Activated T-helper 1 cell treated with anti-CD3 and anti-CD28 coated beads, Interleukin-12 subunit alpha, Interleukin-12 subunit beta, Interleukin-2, Interleukin-4 antibody, amounts not matched to agents 30 ng/mL and 10 ng/mL and 1 ng/mL, durations not matched to agents 14 hours and 24 hours and 36 hours (primary cell): ENCODE measurements at regions not wholly inside any gene's neighbourhood (a gene's known extent, or its start where the extent isn't known, plus 50 kb on each side); places are given as distances from the start of the nearest gene placed in this dataset.

ENCODE experiments used
- DNase-seq: peaks from one replicate; pipeline ENCODE4 v3.0.0; 2021; ENCODE audit warnings: low spot score
- H3K27ac Mint-ChIP-seq: one replicate; pipeline ENCODE4 v1.8.0; 2021; ENCODE audit warnings: mild to moderate bottlenecking, mixed read lengths
- H3K27me3 Mint-ChIP-seq: one replicate; pipeline ENCODE4 v1.8.0; 2022; ENCODE audit warnings: mild to moderate bottlenecking, moderate library complexity, mixed read lengths; ENCODE audit not compliant: insufficient read depth
- H3K36me3 Mint-ChIP-seq: one replicate; pipeline ENCODE4 v1.8.0; 2021; ENCODE audit warnings: low read depth, mixed read lengths
- H3K4me1 Mint-ChIP-seq: one replicate; pipeline ENCODE4 v1.8.0; 2021; ENCODE audit warnings: low read depth, mixed read lengths
- H3K4me3 Mint-ChIP-seq: one replicate; pipeline ENCODE4 v1.8.0; 2021; ENCODE audit warnings: mild to moderate bottlenecking, moderate library complexity, mixed read lengths
- H3K9me3 Mint-ChIP-seq: one replicate; pipeline ENCODE4 v1.8.0; 2021; ENCODE audit warnings: mixed read lengths
- intact Hi-C: fragments of 100-400 bp; cut with micrococcal nuclease; formaldehyde crosslinking; loops from one replicate; pipeline ENCODE4 v1.15.1; 2024

DNA sequence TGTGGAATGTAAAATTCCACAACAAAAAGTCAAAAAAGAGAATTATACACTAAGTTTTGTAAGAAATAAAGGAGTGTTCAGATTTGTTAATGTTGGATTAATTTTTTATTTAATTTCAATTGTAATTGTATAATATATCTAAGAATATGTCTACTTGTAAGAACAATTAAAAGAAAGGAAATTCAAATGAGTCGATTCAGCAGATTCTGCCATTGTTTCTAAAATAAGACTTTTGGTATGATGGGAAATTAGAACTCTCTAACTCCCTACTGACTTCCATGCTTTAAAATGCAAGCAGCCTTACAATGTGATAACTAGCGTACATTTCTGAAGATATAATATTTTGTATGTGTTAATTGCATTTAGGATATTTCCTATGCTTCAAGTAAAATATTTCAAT is 395.9 kb upstream of the ZNF717 start:
- Mint-ChIP-seq H3K4me3 (no peak overlapping the region), H3K27me3 (no peaks in the 10 kb centered on the region)
- intact Hi-C loops = no loop called here

DNA sequence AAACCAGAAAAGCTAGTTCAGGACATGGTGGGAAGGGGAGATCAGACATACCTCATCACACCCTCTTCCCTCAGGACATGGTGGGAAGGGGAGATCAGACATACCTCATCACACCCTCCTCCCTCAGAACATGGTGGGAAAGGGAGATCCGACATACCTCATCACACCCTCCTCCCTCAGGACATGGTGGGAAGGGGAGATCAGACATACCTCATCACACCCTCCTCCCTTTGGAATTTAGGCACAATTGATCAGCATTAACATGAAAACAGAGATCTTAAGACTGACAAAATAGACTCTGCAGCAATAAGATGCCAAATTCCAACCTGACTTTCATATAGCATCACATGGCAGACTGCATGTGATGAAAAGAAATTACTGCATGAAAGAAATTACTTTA is 412.7 kb upstream of the ZNF717 start:
- no peak overlapping the region for H3K4me3 Mint-ChIP-seq
- no peaks in the 10 kb centered on the region for H3K36me3 Mint-ChIP-seq
- no peaks in the 10 kb centered on the region for H3K4me1 Mint-ChIP-seq
- H3K9me3 Mint-ChIP-seq = peaks cover 6% of the 10 kb centered on the region
- H3K27me3 Mint-ChIP-seq = no peaks in the 10 kb centered on the region
- intact Hi-C loops = no loop called here
- no peak overlapping the region for H3K27ac Mint-ChIP-seq
- DNase-seq = no peak

More for the DNA sequence above, 395.9 kb upstream of the ZNF717 start:
- no peaks in the 10 kb centered on the region for H3K4me1 Mint-ChIP-seq
- no peak for DNase-seq
- no peak overlapping the region for H3K27ac Mint-ChIP-seq
- peaks cover 9% of the 10 kb centered on the region for H3K9me3 Mint-ChIP-seq
- no peaks in the 10 kb centered on the region for H3K36me3 Mint-ChIP-seq

DNA sequence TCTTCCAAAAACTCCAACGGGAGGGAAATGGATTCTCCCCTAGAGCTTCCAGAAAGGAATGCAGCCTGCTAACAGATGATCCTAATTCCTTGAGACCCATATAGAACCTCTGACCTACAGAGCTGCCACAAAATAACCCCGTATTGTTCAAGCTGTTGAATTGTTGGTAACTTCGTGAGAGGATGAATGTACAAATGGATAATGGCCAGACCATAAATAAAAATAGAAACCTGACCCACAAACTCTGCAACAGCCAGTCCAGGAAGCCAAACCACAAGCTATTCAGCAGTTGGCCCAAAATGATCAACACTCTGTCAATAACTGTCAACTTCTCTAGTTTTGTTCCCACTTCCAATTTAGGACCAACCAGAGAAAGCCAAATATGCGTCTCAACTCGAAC is 414.0 kb upstream of the ZNF717 start:
- intact Hi-C loops = no loop called here
- DNase-seq = no peak
- no peaks in the 10 kb centered on the region for H3K27me3 Mint-ChIP-seq
- H3K9me3 Mint-ChIP-seq = peaks cover 6% of the 10 kb centered on the region
- no peaks in the 10 kb centered on the region for H3K4me1 Mint-ChIP-seq
- no peak overlapping the region for H3K27ac Mint-ChIP-seq
- no peak overlapping the region for H3K4me3 Mint-ChIP-seq
- H3K36me3 Mint-ChIP-seq = no peaks in the 10 kb centered on the region

DNA sequence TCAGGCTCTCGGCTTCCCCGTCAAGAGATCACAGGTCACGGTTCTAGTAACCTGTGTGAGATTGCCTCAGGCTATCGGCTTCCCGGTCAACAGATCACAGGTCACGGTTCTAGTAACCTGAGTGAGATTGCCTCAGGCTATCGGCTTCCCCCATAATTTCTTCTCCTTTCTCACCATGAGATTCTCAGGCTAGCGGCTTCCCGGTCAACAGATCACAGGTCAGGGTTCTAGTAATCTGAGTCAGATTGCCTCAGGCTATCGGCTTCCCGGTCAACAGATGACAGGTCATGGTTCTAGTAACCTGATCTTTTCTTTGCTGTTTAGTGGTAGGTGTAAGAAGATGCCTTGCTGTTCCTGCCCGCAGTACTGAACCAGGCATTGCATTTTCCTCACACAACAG is 418.2 kb upstream of the ZNF717 start:
- Mint-ChIP-seq H3K4me1 (no peaks in the 10 kb centered on the region), H3K36me3 (no peaks in the 10 kb centered on the region), H3K4me3 (no peak overlapping the region), H3K9me3 (peaks cover 13% of the 10 kb centered on the region), H3K27me3 (no peaks in the 10 kb centered on the region), H3K27ac (no peak overlapping the region)
- DNase-seq = no peak
- intact Hi-C loops = no loop called here

DNA sequence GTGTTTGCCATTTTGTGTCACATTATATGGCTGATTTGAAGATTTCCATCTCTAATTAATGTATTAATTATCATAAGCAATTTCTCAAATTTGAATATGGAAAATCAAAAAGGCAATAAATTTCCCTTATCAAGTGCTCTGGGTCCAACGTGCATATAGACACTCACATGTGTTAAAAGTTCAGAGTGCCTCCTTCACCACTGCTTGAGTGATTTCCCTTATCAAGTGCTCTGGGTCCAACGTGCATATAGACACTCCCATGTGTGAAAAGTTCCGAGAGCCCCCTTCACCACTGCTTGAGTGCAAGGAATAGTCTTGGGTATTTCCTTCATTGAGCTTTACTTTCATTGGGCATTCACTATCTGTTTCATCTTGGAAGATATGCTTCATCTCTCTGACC is 421.0 kb upstream of the ZNF717 start:
- Mint-ChIP-seq H3K27me3 (no peaks in the 10 kb centered on the region), H3K4me3 (no peak overlapping the region), H3K9me3 (peaks cover 18% of the 10 kb centered on the region), H3K4me1 (no peaks in the 10 kb centered on the region), H3K27ac (no peak overlapping the region), H3K36me3 (no peaks in the 10 kb centered on the region)
- intact Hi-C loops = no loop called here
- no peak for DNase-seq

DNA sequence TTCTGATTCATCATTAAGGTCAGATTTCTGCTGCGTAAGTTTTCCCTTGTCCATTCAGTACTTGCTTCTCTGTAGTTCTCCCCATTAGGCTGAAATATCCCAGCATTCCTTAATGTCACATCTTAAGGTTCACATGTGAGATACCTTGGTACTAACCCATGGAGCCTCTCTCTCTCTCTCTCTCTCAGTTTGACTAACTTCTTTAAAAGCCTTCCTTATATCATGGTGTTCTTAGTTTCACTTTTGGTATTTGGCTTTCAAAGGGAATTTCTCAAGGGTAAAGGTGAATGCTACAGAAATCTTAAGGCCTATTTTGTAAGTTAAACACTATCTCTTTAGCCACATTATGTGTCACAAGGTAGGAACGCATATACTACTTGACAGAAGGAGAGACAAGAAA is 427.3 kb upstream of the ZNF717 start:
- Mint-ChIP-seq H3K27me3 (no peaks in the 10 kb centered on the region), H3K36me3 (no peaks in the 10 kb centered on the region)
- intact Hi-C loops = no loop called here

DNA sequence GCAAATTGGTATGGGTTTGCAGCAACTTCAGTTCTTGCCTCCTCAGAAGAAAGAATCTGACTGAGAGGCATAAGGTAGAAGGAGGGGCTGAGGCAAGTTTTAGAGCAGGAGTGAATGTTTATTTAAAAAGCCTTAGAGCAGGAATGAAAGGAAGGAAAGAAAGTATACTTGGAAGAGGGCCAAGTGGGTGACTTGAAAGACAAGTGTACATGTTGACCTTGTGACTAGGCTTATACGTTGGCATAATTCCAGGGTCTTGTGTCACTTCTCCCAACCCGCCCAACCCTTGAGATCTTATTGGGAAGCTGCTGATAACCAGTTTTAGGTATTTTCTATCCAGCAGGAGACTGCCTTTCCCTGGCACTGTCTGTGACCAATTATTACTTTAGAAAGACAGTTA is 436.9 kb upstream of the ZNF717 start:
- no peak overlapping the region for H3K4me3 Mint-ChIP-seq
- no peaks in the 10 kb centered on the region for H3K36me3 Mint-ChIP-seq
- H3K4me1 Mint-ChIP-seq = no peaks in the 10 kb centered on the region
- no peak overlapping the region for H3K27ac Mint-ChIP-seq
- no peaks in the 10 kb centered on the region for H3K27me3 Mint-ChIP-seq
- intact Hi-C loops = no loop called here
- H3K9me3 Mint-ChIP-seq = peaks cover 10% of the 10 kb centered on the region
- no peak for DNase-seq

More for the DNA sequence above, 427.3 kb upstream of the ZNF717 start:
- DNase-seq = no peak
- Mint-ChIP-seq H3K4me1 (no peaks in the 10 kb centered on the region), H3K4me3 (no peak overlapping the region), H3K27ac (no peak overlapping the region), H3K9me3 (peaks cover 22% of the 10 kb centered on the region)

DNA sequence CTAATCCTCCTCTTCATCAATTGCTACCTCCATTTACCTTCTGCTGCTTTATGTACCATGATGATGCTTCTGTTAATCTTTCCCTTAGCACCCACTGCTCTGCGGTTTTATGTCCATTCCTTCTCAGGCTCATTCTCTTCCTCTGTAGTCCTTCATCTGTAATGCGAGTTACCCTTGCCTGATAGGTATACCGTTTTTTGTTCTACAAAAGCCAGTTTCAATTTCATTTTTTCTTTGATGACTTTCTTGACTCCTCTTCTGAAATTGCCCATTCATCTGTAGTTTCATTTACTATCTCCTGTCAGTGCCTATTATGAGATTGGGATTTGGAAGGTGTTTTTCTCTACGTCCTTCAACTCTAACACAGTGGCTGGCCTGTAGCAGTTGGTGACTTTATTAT is 445.9 kb upstream of the ZNF717 start:
- Mint-ChIP-seq H3K27me3 (no peaks in the 10 kb centered on the region), H3K9me3 (peaks cover 21% of the 10 kb centered on the region)
- intact Hi-C loops = no loop called here

DNA sequence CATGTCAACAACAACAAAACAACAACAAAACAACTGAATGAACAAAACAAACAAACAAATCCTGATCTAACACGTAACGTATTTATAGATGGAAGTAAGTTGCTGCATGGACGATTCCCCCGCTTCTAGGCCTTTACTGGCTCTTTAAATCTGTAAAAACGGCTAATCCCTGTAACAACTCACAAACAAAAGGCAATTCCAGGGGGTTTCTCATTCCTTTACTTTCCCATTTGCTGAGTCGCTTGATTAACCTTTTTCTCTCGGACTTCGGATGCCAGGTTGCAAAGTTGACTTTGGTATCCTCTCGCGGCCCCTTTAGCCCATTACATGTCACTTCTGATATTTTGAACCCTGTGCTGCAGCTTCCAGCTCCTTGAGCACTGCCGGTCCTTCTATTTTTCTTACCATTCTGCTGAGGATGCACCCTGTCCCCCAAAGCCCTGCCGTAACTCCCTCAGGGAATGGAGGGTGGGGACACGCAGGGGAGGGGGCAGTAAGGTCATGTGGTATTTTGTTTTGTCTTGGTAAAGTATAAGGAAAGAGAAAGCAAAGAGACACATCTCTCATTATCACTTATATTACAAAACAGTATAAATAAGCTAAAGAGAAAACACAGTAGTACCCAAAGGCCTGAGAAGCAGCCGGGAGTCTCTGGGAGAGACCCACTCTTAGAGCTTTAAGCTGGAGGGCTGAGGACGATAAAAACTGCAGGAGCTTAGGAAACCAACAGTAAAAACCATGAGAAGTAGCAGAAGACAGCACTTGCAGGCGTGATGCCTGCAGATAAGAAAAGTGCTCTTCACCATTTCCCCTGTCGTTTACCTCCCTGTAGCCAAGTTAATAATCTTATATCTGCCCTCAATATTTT is 457.8 kb upstream of the ZNF717 start:
- no peaks in the 10 kb centered on the region for H3K36me3 Mint-ChIP-seq
- H3K27ac Mint-ChIP-seq = no peak overlapping the region
- no peak overlapping the region for H3K4me3 Mint-ChIP-seq
- intact Hi-C loops = no loop called here
- H3K4me1 Mint-ChIP-seq = no peaks in the 10 kb centered on the region
- DNase-seq = no peak
- H3K27me3 Mint-ChIP-seq = no peaks in the 10 kb centered on the region
- peaks cover 11% of the 10 kb centered on the region for H3K9me3 Mint-ChIP-seq

More for the DNA sequence above, 445.9 kb upstream of the ZNF717 start:
- DNase-seq = no peak
- no peaks in the 10 kb centered on the region for H3K4me1 Mint-ChIP-seq
- no peak overlapping the region for H3K4me3 Mint-ChIP-seq
- H3K27ac Mint-ChIP-seq = no peak overlapping the region
- no peaks in the 10 kb centered on the region for H3K36me3 Mint-ChIP-seq

DNA sequence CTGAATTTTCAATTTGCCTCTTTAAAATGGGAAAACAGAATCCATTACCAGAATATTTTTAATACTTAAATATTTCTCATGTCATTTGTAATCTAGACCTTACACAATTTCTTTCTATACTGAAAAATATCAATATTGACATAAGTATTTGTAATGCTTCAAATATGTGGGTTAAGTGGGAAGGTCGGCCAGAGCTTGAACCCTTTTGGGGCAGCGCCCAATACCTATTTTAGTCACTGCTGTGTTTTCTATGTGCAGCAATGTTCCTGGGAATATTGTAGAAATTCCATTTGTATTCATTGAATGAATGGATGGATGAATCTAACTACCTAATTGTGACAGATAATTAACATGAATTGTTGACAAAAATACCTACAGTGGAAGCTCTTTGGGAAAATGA is 459.7 kb upstream of the ZNF717 start:
- Mint-ChIP-seq H3K4me1 (no peaks in the 10 kb centered on the region), H3K9me3 (peaks cover 8% of the 10 kb centered on the region), H3K27me3 (no peaks in the 10 kb centered on the region), H3K4me3 (no peak overlapping the region), H3K27ac (no peak overlapping the region), H3K36me3 (no peaks in the 10 kb centered on the region)
- DNase-seq = no peak
- intact Hi-C loops = no loop called here

DNA sequence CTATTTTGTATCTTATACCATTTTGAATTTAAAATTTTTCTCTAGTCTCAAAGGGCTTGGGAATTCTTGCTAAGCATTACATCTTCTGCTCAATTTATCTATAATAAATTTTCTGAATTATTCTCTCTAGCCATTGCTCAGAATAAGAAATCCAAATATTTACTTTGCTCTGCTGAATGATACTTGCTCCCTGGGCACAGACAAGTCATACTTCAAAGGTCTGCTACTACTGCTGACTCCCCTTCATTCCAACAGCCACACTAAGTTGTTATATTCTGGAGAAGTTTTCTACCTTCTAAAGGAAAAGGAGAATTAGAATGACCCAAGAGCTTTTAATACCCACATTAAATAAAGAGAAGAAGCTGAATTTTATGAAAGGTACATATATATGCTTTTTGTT is 460.3 kb upstream of the ZNF717 start:
- Mint-ChIP-seq H3K4me3 (no peak overlapping the region), H3K27ac (no peak overlapping the region), H3K9me3 (peaks cover 8% of the 10 kb centered on the region), H3K27me3 (no peaks in the 10 kb centered on the region), H3K36me3 (no peaks in the 10 kb centered on the region), H3K4me1 (no peaks in the 10 kb centered on the region)
- intact Hi-C loops = no loop called here
- no peak for DNase-seq

DNA sequence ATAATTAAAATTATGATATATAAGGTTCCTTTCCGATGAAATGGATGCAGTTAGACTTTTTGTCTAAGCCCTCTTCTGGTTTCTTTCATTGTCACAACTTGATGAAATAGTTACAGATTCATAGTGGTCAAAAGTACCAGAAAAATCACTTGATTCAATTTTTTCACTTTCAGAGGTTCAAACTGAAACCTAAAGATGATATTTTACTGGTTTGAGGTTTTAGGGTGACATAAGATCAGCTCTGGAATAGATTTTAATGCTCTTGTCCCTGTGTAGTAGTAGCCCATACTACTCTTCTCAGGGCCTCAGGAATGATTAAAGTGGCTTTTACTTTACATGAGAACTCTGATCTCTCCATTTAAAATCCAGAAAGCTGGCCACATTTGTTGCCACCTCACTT is 479.1 kb upstream of the ZNF717 start:
- peaks cover 9% of the 10 kb centered on the region for H3K9me3 Mint-ChIP-seq
- H3K27ac Mint-ChIP-seq = no peak overlapping the region
- H3K27me3 Mint-ChIP-seq = no peaks in the 10 kb centered on the region
- no peaks in the 10 kb centered on the region for H3K36me3 Mint-ChIP-seq
- H3K4me3 Mint-ChIP-seq = no peak overlapping the region
- no peak for DNase-seq
- no peaks in the 10 kb centered on the region for H3K4me1 Mint-ChIP-seq
- intact Hi-C loops = no loop called here

DNA sequence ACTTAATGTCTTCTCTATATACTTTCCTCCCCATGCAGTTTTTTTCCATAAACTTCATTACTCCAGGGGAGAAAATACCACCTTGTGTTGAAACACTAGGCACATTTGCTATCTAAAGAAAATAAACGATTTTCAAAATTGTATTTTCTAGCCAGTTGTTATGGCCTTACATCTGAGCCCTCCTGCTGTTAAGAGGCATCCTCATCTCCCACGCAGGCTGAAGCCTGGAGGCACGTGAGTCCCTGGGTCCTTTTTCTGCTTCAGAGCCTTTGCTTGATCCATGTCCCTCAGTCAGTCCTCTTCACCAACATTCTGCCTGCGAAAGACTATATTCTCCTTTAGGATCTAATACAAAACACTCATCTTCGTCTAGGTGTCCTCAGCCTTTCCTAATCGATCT is 479.6 kb upstream of the ZNF717 start:
- peaks cover 9% of the 10 kb centered on the region for H3K9me3 Mint-ChIP-seq
- no peaks in the 10 kb centered on the region for H3K27me3 Mint-ChIP-seq
- H3K36me3 Mint-ChIP-seq = no peaks in the 10 kb centered on the region
- H3K4me1 Mint-ChIP-seq = no peaks in the 10 kb centered on the region
- no peak for DNase-seq
- no peak overlapping the region for H3K27ac Mint-ChIP-seq
- no peak overlapping the region for H3K4me3 Mint-ChIP-seq
- intact Hi-C loops = no loop called here

DNA sequence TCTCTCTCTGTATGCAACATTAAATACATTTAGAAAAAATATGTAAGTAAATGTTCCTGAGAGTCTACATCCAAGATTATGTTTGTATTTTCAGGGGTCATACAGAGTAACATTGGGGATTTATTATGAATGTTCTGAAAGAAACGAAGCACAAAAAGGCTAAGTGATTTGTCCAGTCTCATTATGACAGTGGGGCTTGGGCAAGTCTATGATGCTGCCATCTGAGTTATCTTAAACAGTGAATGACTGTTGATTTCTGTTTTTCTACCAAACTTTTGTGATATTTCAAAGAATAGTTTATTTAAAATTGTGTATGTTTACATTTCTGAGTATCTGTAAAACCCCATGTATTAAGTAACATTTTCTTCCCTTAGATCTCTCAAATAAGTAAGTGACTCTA is 481.2 kb upstream of the ZNF717 start:
- intact Hi-C loops = no loop called here
- no peak overlapping the region for H3K4me3 Mint-ChIP-seq
- H3K27ac Mint-ChIP-seq = no peak overlapping the region
- peaks cover 9% of the 10 kb centered on the region for H3K9me3 Mint-ChIP-seq
- DNase-seq = no peak
- no peaks in the 10 kb centered on the region for H3K27me3 Mint-ChIP-seq
- no peaks in the 10 kb centered on the region for H3K4me1 Mint-ChIP-seq
- H3K36me3 Mint-ChIP-seq = no peaks in the 10 kb centered on the region
